OCI-LY3 (cell line): ENCODE measurements at regions not wholly inside any gene's neighbourhood (a gene's known extent, or its start where the extent isn't known, plus 50 kb on each side); places are given as distances from the start of the nearest gene placed in this dataset.

Experiments
- H2AFZ ChIP-seq: fragments of 200-600, 300-600 bp; shearing (Covaris generic); 2 replicates; pipeline ENCODE4 v1.6.0; 2014; ENCODE audit warnings: antibody characterized with exemption, low read depth, low read length
- H3K27ac ChIP-seq: fragments of 200-600, 300-600 bp; sonication (generic); 2 replicates; pipeline ENCODE4 v1.5.1; 2014; ENCODE audit warnings: mild to moderate bottlenecking, low read length, moderate library complexity, mixed read lengths
- H3K27me3 ChIP-seq: fragments of 200-600, 300-600 bp; sonication (generic); 2 replicates; pipeline ENCODE4 v1.6.1; 2014; ENCODE audit warnings: low read depth, low read length, mixed read lengths
- H3K36me3 ChIP-seq: fragments of 200-600, 300-600 bp; sonication (generic); replicated peaks from 2 replicates; pipeline ENCODE3; 2014; ENCODE audit warnings: low read depth, low read length, mixed read lengths
- H3K4me1 ChIP-seq: fragments of 300-600, 200-600 bp; sonication (generic); 2 replicates; pipeline ENCODE4 v1.6.1; 2014; ENCODE audit warnings: low read length, mixed read lengths
- H3K4me2 ChIP-seq: fragments of 200-600, 300-600 bp; sonication (generic); 2 replicates; pipeline ENCODE4 v1.6.1; 2014; ENCODE audit warnings: low read length, mixed read lengths
- H3K4me3 ChIP-seq: fragments of 300-600, 200-600 bp; sonication (generic); 2 replicates; pipeline ENCODE4 v1.5.1; 2014; ENCODE audit warnings: antibody characterized with exemption, mild to moderate bottlenecking, low read length, moderate library complexity
- H3K79me2 ChIP-seq: fragments of 300-600, 200-600 bp; shearing (Covaris generic); 2 replicates; pipeline ENCODE4 v1.6.1; 2014; ENCODE audit warnings: mild to moderate bottlenecking, low read length, mixed read lengths
- H3K9ac ChIP-seq: fragments of 300-600, 200-600 bp; shearing (Covaris generic); 2 replicates; pipeline ENCODE4 v1.6.0; 2014; ENCODE audit warnings: mild to moderate bottlenecking, low read length, moderate library complexity
- H3K9me3 ChIP-seq: fragments of 200-600, 300-600 bp; shearing (Covaris generic); 2 replicates; pipeline ENCODE4 v1.6.1; 2014; ENCODE audit warnings: low read length, mixed read lengths; ENCODE audit not compliant: insufficient read depth
- H4K20me1 ChIP-seq: fragments of 200-600, 300-600 bp; sonication (generic); 2 replicates; pipeline ENCODE4 v1.6.1; 2016; ENCODE audit warnings: low read length, mixed read lengths; ENCODE audit not compliant: insufficient read depth
- EZH2phosphoT487 ChIP-seq: fragments of 200-600 bp; shearing (Covaris generic); IDR thresholded peaks from 2 replicates; pipeline ENCODE4 v1.6.1; 2018; ENCODE audit warnings: antibody characterized with exemption, mixed run types, low read depth
- TF ChIP-seq, protein P1 (sequence below): fragments of 200-600, 300-600 bp; sonication (generic); IDR thresholded peaks from 2 replicates; pipeline ENCODE4 v1.5.1; 2014; ENCODE audit warnings: antibody characterized with exemption, low read length, low read depth

GRCh38 chr14:83706231-83706954 is 1823.6 kb upstream of the FLRT2 start:
- no peak overlapping the region for H3K27ac ChIP-seq
- no peak for TF ChIP-seq EZH2phosphoT487

DNA sequence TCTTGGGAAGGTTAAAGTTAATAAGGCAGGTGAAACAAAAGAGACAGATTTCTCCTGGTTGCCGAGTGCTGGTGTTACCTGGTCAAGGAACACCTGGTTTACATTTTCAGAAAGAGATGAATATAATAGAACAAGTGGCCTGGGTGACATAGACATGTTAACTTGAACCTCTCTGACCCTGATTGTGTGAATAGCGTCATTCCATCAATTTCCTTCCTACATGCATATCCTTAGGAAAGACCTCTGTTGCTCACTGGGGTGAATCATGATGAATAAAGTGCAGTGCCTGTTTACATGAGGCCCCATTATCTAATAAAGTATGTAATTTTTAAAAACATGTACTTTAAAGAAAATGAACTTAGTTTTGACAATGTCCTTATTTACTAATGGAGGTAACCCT is 1822.9 kb upstream of the FLRT2 start:
- H3K9ac ChIP-seq = no peak overlapping the region
- no peak overlapping the region for H3K4me2 ChIP-seq
- H3K79me2 ChIP-seq = no peaks in the 10 kb centered on the region
- H3K27me3 ChIP-seq = no peaks in the 10 kb centered on the region
- no peak overlapping the region for H2AFZ ChIP-seq
- H4K20me1 ChIP-seq = no peaks in the 10 kb centered on the region
- no peak overlapping the region for H3K27ac ChIP-seq
- TF ChIP-seq EZH2phosphoT487 = no peak
- TF ChIP-seq, protein P1, sequence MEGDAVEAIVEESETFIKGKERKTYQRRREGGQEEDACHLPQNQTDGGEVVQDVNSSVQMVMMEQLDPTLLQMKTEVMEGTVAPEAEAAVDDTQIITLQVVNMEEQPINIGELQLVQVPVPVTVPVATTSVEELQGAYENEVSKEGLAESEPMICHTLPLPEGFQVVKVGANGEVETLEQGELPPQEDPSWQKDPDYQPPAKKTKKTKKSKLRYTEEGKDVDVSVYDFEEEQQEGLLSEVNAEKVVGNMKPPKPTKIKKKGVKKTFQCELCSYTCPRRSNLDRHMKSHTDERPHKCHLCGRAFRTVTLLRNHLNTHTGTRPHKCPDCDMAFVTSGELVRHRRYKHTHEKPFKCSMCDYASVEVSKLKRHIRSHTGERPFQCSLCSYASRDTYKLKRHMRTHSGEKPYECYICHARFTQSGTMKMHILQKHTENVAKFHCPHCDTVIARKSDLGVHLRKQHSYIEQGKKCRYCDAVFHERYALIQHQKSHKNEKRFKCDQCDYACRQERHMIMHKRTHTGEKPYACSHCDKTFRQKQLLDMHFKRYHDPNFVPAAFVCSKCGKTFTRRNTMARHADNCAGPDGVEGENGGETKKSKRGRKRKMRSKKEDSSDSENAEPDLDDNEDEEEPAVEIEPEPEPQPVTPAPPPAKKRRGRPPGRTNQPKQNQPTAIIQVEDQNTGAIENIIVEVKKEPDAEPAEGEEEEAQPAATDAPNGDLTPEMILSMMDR = no peak
- no peaks in the 10 kb centered on the region for H3K36me3 ChIP-seq
- no peaks in the 10 kb centered on the region for H3K9me3 ChIP-seq
- H3K4me3 ChIP-seq = no peak overlapping the region
- no peaks in the 10 kb centered on the region for H3K4me1 ChIP-seq

More at GRCh38 chr14:83706231-83706954, 1823.6 kb upstream of the FLRT2 start:
- Histone ChIP-seq H2AFZ (no peak overlapping the region), H3K79me2 (no peaks in the 10 kb centered on the region), H3K4me1 (no peaks in the 10 kb centered on the region), H4K20me1 (no peaks in the 10 kb centered on the region), H3K27me3 (no peaks in the 10 kb centered on the region), H3K4me2 (no peak overlapping the region), H3K4me3 (no peak overlapping the region), H3K9me3 (no peaks in the 10 kb centered on the region), H3K9ac (no peak overlapping the region), H3K36me3 (no peaks in the 10 kb centered on the region)

GRCh38 chr14:83709116-83709515 is 1820.8 kb upstream of the FLRT2 start:
- H3K79me2 ChIP-seq = no peaks in the 10 kb centered on the region
- H3K9me3 ChIP-seq = no peaks in the 10 kb centered on the region
- no peaks in the 10 kb centered on the region for H3K27me3 ChIP-seq
- no peaks in the 10 kb centered on the region for H4K20me1 ChIP-seq
- H3K4me2 ChIP-seq = no peak overlapping the region
- H3K4me1 ChIP-seq = no peaks in the 10 kb centered on the region
- no peak overlapping the region for H2AFZ ChIP-seq
- TF ChIP-seq, protein P1 = no peak
- no peak for TF ChIP-seq EZH2phosphoT487
- no peak overlapping the region for H3K4me3 ChIP-seq
- no peak overlapping the region for H3K9ac ChIP-seq
- no peak overlapping the region for H3K27ac ChIP-seq
- H3K36me3 ChIP-seq = no peaks in the 10 kb centered on the region

DNA sequence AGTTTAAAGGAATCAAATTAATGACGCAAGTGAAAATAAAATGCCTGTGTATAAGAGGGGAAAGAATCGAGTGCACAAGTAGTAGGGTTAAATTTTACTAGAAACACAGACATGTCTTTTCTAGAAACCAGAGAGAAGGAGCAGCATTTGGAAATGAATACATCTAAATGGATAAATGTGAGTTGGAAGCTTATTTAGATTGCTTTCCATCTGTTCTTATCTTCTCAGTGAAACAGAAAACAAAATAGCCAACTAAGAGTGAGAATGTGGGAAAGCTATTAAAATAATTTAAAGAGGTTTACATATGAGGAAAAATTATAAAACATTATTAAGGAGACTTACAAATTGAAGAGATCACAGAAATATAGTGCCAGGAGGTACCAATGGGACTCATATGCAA is 1818.9 kb upstream of the FLRT2 start:
- Histone ChIP-seq H3K79me2 (no peaks in the 10 kb centered on the region), H3K27ac (no peak overlapping the region), H3K4me3 (no peak overlapping the region), H2AFZ (no peak overlapping the region), H3K9me3 (no peaks in the 10 kb centered on the region), H3K4me1 (no peaks in the 10 kb centered on the region), H3K4me2 (no peak overlapping the region), H3K36me3 (no peaks in the 10 kb centered on the region), H3K9ac (no peak overlapping the region), H3K27me3 (no peaks in the 10 kb centered on the region), H4K20me1 (no peaks in the 10 kb centered on the region)
- no peak for TF ChIP-seq EZH2phosphoT487
- TF ChIP-seq, protein P1 = no peak
